GM23248 (cell line): ENCODE measurements at regions not wholly inside any gene's neighbourhood (a gene's known extent, or its start where the extent isn't known, plus 50 kb on each side); places are given as distances from the start of the nearest gene placed in this dataset.

ENCODE experiments used
- EZH2 ChIP-seq: fragments of 200-600 bp; sonication (generic); IDR thresholded peaks from 2 replicates; pipeline ENCODE4 v1.6.1; 2018; ENCODE audit warnings: antibody characterized with exemption, mild to moderate bottlenecking; ENCODE audit not compliant: insufficient read depth, poor library complexity, severe bottlenecking
- EZH2phosphoT487 ChIP-seq: fragments of 200-600 bp; sonication (generic); IDR thresholded peaks from 2 replicates; pipeline ENCODE4 v1.6.1; 2018; ENCODE audit warnings: antibody characterized with exemption, moderate library complexity, mild to moderate bottlenecking, low read depth; ENCODE audit not compliant: insufficient read depth

DNA sequence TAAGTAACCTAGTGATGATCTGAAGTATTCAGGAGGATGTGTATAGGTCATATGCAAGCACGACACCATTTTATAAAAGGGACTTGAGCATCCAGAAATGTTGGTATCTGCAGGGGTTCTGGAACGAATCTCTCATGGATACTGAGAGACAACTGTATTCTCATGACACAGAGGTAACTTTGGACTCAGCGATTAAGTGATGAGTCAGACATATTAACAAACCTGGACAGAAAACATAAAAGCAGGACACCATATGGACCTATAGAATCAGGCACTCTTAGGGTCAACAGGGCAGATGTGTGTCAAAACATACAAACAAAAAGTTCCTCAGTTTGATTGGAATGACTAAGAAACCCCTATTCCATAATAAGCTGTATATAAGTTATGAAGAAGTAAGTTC lies 248.1 kb downstream of the ANKRD7 start:
- no peak for TF ChIP-seq EZH2phosphoT487
- no peak for TF ChIP-seq EZH2
